ENCODE measurements at regions not wholly inside any gene's neighbourhood (a gene's known extent, or its start where the extent isn't known, plus 50 kb on each side); places are given as distances from the start of the nearest gene placed in this dataset.

DNA sequence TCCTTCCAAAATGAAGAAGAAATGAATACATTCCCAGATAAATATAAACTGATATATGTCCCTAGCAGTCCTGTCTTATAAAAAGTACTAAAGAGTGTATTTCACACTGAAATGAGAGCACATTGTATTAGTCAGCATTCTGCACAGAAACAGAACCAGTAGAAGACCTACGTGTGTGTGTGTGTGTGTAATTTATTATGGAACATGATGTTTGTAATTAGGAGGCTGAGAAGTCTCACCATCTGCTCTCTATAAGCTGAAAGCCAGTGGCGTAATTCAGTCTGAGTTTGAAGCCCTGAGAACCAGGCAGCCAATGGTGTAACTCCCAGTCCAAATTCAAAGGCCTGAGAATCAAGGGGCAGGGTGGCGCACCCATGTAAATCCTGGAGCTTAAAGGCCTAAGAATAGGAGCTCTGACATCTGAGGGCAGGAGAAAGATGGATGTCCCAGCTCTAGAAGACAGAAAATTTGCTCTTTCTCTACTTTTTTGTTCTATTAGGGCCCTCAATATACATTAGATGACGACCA lies 146.5 kb upstream of the LYPLAL1 start:
- H2AFZ ChIP-seq (ENCODE audit: control insufficient read depth, low read depth, low read length), result no peak overlapping the region
- BruUV-seq (replicated peaks), result no TSS peak
- no peak for ATAC-seq
- H3K9me3 ChIP-seq (replicated peaks; ENCODE audit: control insufficient read depth, insufficient read depth, low read length), result no peaks in the 10 kb centered on the region
- no peak overlapping the region for H3K4me3 ChIP-seq
- RAD21 ChIA-PET (ENCODE audit: unreplicated experiment), result no interaction called here
- intact Hi-C loops (cut with micrococcal nuclease; ENCODE audit: unreplicated experiment), result no loop called here
- H3K79me2 ChIP-seq (ENCODE audit: control insufficient read depth, insufficient read depth, low read length), result no peaks in the 10 kb centered on the region
- CTCF ChIA-PET, result no interaction called here
- H3K4me2 ChIP-seq (ENCODE audit: control insufficient read depth, insufficient read depth), result no peak overlapping the region
- H3K9ac ChIP-seq (ENCODE audit: control insufficient read depth, insufficient read depth, low read length), result no peak overlapping the region
- H3K4me1 ChIP-seq (ENCODE audit: control insufficient read depth, insufficient read depth, low read length), result no peaks in the 10 kb centered on the region
- WGBS (ENCODE audit: insufficient coverage, insufficient replicate concordance, low lambda C conversion rate, missing lambda C conversion rate), result 44% methylated on average over 4 of the region's 4 CpGs
- no peaks in the 10 kb centered on the region for H3K27me3 ChIP-seq (replicated peaks in 1 of 2; ENCODE audit: control insufficient read depth in 2 of 2, insufficient read depth in 2 of 2, low read length in 1 of 2)
- no peak overlapping the region for H3K27ac ChIP-seq (ENCODE audit: control insufficient read depth, insufficient read depth)
- in situ Hi-C loops (cut with MboI), result no loop called here
- FAIRE-seq, result no peak
- POLR2A ChIA-PET, result no interaction called here
- no peak for DNase-seq (ENCODE audit: low read depth, low spot score)
- H3K36me3 ChIP-seq (ENCODE audit: control insufficient read depth in 2 of 2, insufficient read depth in 2 of 2, low read length in 1 of 2), result no peaks in the 10 kb centered on the region
- no peaks in the 10 kb centered on the region for H4K20me1 ChIP-seq (ENCODE audit: control insufficient read depth, insufficient read depth)
- SMC1A ChIA-PET (ENCODE audit: uncharacterized antibody, unreplicated experiment), result no interaction called here
- no peak for TF ChIP-seq EZH2 (IDR thresholded peaks at IDR 0.05; ENCODE audit: borderline replicate concordance, control insufficient read depth, low read depth, low read length)
- no peak for TF ChIP-seq RAD21 (IDR thresholded peaks at IDR 0.05; ENCODE audit: insufficient read depth, low read depth, low read length)
- TF ChIP-seq PAX8 (IDR thresholded peaks at IDR 0.05), result no peak
- no peak for TF ChIP-seq CHD1 (IDR thresholded peaks at IDR 0.05; ENCODE audit: low read depth, low read length)
- no peak for TF ChIP-seq SP1 (IDR thresholded peaks at IDR 0.05; ENCODE audit: low read depth, low read length)
- TF ChIP-seq JUNB (IDR thresholded peaks at IDR 0.05), result no peak
- TF ChIP-seq PRDM15 (CRISPR knock-in tag; IDR thresholded peaks at IDR 0.05), result no peak
- no peak for TF ChIP-seq ASH2L (IDR thresholded peaks at IDR 0.05; ENCODE audit: borderline replicate concordance, low read depth)
- no peak for TF ChIP-seq BCL3 (IDR thresholded peaks at IDR 0.05; ENCODE audit: borderline replicate concordance, insufficient read depth, low read depth, low read length, poor library complexity, severe bottlenecking)
- TF ChIP-seq NFXL1 (IDR thresholded peaks at IDR 0.05; ENCODE audit: borderline replicate concordance), result no peak
- no peak for TF ChIP-seq ZNF687 (IDR thresholded peaks at IDR 0.05)
- TF ChIP-seq KDM1A (IDR thresholded peaks at IDR 0.05; ENCODE audit: borderline replicate concordance), result no peak
- TF ChIP-seq ZNF622 (IDR thresholded peaks at IDR 0.05), result no peak
- TF ChIP-seq ZBED1 (IDR thresholded peaks at IDR 0.05; ENCODE audit: borderline replicate concordance), result no peak
- TF ChIP-seq KLF5 (IDR thresholded peaks at IDR 0.05; ENCODE audit: partially characterized antibody), result no peak
- TF ChIP-seq NFYA (IDR thresholded peaks at IDR 0.05; ENCODE audit: borderline replicate concordance, low read depth, low read length), result no peak
- TF ChIP-seq BRCA1 (IDR thresholded peaks at IDR 0.05; ENCODE audit: low read depth, low read length), result no peak

Measured in GM12878 (cell line).